GM19468 (cell line): ENCODE measurements at regions not wholly inside any gene's neighbourhood (a gene's known extent, or its start where the extent isn't known, plus 50 kb on each side); places are given as distances from the start of the nearest gene placed in this dataset.

Experiments used
- ATAC-seq: cut with Tn5 transposase; IDR thresholded peaks from one replicate; pipeline ENCODE4 v1.9.1; 2021; ENCODE audit warnings: mild to moderate bottlenecking, moderate library complexity, moderate number of reproducible peaks; ENCODE audit not compliant: unreplicated experiment; ENCODE audit errors: extremely low read depth

DNA sequence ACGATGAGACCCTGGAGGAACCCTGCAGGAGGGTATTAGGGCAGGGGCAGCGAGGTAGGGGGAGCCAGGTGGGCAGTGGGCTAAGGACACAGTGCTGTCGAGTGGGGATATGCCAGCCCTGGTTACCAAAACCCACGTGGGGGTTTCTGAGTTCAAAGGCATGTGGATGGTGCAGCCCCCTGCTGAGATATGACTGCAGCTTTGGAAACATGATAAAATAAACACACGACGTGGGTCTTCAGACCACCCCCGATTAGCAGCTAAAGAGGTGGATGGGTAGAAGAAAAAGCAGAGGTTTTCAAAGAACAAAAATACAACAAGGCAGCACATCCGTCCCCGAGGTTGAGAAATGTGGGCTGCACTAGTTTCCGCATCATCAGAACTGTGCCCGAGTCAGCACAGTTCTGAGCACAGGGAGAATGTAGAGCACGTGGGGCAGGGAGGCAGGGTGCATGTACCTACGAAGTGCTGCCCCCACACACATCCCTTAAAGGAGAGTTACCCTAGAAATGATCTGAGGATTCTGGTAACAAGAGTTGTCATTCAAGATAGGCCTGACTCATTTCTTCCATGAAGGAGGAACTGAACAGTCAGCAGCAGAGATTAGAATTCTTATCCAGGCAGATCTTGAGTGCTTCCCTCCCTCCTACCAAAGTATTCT lies 121.3 kb downstream of the RPLP1 start:
- ATAC-seq: no peak

- ATAC-seq: no peak
These were observed 121.9 kb downstream of the RPLP1 start for GRCh38 chr15:69574506-69574905.

DNA sequence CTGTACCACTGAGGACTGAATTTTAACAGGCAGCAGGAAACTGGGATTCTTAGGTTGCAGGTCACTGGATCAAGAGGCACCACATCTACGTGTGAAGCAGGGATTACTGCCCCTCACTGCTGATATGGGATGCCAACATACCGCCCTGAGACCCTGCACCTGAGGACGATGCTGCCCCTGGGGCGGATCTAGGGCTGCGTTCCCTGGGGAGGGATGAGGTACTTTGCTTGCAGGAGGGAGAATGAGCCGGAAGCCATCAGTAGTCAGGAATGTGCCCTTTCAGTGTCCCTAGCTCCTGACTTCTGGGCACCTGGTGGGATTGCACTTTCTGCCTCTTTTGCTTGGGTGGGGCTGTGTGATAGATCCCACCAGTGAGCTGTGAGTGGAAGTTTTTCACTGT lies 122.8 kb downstream of the RPLP1 start:
- ATAC-seq: no peak

- no peak for ATAC-seq
These were observed 123.5 kb downstream of the RPLP1 start for GRCh38 chr15:69576035-69576526.

- no peak for ATAC-seq
These were observed 124.3 kb downstream of the RPLP1 start for GRCh38 chr15:69576948-69577351.

DNA sequence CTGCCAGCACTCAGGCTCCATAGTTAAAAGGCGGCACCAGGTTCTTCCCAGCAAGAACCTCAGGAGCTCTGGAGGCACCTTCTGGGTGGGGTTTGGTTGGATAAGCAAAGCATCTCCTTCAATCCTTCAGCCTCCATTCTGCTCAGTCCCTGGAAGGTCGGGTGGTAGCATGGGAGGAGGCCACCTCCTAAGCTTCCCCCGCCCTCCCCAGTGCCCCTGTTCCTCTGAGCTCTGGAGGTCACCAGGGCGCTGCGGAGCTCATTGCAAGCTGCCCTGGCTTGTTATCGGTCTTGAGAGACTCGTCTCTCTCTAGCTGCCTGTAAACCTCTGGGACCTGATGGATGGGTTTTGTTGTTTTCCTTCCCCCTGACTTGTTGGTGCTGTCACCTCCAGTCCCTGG lies 124.8 kb downstream of the RPLP1 start:
- ATAC-seq: no peak

DNA sequence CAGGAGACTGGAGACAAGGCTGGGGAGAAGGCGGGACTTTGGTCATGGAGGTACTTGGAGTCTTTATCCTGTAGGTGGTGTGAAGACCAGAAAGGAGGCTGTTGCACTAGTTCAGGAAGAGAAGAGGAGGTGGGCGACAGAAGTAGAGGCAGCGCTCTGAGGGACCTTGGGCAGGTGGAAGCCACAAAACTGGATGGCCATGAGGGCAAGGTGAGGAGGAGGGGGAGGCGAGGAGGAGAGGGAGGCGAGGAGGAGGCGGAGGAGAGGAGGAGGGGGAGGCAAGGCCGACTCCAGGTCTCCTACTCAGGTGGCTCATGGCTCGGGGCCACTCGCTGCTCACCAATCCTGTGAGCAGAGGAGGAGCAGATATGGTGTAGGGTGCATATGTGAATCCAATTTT lies 125.6 kb downstream of the RPLP1 start:
- ATAC-seq: no peak

- ATAC-seq: no peak
These were observed 126.4 kb downstream of the RPLP1 start for GRCh38 chr15:69578787-69579583.

GRCh38 chr15:69579950-69580618 lies 127.5 kb downstream of the RPLP1 start:
- ATAC-seq: no peak

- ATAC-seq: no peak
These were observed 131.0 kb downstream of the RPLP1 start for GRCh38 chr15:69583626-69584025.

- ATAC-seq: no peak
These were observed 133.3 kb downstream of the RPLP1 start for GRCh38 chr15:69585937-69586336.

- ATAC-seq: no peak
These were observed 134.1 kb downstream of the RPLP1 start for GRCh38 chr15:69586721-69587120.

DNA sequence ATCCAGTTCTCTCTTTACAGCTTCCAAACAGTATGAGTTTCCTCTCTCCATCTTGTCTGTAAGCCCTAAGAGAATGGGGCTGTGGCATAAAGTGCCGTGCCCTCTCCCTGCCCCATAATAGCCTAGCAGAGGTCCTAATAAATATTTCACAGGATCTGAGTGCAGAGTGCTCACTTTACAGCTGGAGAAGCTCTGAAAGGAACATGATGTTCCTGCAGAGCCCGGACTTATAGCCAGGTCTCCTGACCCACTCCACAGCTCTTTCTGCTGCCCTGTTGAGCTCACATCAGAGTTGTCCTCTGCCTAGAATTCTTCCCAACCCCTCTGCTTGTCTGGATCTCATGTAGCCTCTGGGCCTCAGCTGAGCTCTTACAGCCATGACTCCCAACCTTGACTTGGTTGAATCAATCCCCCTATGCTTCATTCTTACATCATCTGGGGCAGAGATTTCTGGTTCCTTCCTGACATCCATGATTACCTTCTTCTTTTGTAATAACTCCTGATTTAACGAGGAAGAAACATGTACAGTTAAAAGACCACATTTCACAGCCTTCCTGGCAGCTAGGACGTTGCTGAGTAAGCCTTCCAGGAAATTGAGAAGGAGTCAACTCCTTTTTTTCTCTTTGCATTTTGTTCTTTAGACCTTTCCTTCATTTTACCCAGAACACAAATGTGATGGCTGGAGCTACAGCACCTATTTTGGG lies 135.3 kb downstream of the RPLP1 start:
- no peak for ATAC-seq

DNA sequence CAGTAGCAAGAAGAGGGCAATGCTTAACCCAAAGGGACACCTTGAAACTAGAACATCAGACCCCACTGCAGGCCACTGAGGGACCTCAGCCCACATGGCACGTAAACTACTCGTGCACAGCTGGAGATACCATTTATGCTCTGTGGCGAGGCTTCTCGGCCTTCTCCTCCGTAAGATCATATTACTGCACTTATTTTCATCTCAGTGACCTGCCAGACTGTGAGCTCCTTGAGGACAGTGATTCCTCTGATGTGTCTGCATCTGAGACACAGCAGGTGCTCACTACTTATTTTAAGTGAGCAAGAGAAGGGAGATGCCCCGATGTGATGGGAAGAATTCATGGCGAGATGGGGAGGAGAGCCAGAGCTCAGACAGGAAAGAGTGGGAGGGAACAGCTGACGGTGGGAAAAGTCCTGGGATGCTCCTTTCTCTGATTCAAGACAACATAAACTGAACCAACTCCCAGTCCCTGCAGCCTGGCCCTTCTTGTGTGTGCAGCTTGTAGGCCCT lies 137.6 kb downstream of the RPLP1 start:
- no peak for ATAC-seq

GRCh38 chr15:69590932-69591524 lies 138.4 kb downstream of the RPLP1 start:
- no peak for ATAC-seq

DNA sequence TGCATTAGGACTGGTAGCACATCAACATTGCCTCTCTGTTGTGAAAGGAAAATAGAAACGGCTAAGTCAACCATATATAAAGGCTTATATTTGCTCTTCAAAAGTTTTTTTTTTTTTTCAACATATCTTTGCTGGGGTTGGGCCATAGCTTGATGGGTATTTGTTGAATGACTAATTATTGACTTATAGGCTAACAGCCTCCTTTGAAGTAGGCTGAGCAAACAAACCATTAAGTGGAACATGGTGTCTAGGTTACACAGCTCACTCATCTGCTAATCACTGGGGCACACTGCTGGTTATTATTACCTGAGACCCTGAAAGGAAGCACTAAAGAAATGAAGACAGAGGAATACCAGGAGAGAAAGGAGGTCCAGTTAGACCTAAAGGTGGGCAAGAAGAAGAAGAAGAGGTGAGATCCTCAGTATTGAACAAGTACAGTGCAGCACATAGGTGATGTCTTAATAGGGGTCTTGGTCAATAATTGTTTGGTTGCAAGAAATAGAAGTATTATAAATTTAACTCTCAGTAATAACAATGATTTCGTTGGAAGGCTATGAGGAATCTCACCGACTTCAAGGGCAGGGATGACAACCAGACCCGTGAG lies 139.4 kb downstream of the RPLP1 start:
- ATAC-seq: no peak

GRCh38 chr15:69592954-69593353 lies 140.3 kb downstream of the RPLP1 start:
- no peak for ATAC-seq

- no peak for ATAC-seq
These were observed 140.9 kb downstream of the RPLP1 start for GRCh38 chr15:69593488-69593887.
